ENCODE measurements at regions not wholly inside any gene's neighbourhood (a gene's known extent, or its start where the extent isn't known, plus 50 kb on each side); places are given as distances from the start of the nearest gene placed in this dataset.

DNA sequence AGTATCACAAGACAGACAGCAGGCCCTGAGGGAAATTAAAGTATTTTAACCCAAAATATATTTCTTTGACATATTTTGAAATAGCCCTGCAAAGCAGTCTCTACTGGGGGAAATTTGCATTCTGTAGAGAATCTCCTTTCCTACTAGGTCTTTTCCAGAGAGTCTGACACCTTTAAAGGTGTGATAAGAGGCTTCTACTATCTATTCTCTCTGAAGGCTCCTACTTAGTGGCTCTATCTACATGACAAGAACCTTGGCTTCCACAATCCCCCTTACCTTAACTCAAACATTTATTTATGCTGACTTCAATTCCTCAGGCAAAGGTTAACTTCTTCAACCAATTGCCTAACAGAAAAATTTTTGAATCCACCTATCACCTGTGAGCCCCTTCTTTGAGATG lies 174.6 kb upstream of the GALNT5 start (continued):
- TF ChIP-seq, protein P1, sequence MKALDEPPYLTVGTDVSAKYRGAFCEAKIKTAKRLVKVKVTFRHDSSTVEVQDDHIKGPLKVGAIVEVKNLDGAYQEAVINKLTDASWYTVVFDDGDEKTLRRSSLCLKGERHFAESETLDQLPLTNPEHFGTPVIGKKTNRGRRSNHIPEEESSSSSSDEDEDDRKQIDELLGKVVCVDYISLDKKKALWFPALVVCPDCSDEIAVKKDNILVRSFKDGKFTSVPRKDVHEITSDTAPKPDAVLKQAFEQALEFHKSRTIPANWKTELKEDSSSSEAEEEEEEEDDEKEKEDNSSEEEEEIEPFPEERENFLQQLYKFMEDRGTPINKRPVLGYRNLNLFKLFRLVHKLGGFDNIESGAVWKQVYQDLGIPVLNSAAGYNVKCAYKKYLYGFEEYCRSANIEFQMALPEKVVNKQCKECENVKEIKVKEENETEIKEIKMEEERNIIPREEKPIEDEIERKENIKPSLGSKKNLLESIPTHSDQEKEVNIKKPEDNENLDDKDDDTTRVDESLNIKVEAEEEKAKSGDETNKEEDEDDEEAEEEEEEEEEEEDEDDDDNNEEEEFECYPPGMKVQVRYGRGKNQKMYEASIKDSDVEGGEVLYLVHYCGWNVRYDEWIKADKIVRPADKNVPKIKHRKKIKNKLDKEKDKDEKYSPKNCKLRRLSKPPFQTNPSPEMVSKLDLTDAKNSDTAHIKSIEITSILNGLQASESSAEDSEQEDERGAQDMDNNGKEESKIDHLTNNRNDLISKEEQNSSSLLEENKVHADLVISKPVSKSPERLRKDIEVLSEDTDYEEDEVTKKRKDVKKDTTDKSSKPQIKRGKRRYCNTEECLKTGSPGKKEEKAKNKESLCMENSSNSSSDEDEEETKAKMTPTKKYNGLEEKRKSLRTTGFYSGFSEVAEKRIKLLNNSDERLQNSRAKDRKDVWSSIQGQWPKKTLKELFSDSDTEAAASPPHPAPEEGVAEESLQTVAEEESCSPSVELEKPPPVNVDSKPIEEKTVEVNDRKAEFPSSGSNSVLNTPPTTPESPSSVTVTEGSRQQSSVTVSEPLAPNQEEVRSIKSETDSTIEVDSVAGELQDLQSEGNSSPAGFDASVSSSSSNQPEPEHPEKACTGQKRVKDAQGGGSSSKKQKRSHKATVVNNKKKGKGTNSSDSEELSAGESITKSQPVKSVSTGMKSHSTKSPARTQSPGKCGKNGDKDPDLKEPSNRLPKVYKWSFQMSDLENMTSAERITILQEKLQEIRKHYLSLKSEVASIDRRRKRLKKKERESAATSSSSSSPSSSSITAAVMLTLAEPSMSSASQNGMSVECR (CRISPR knock-in tag; IDR thresholded peaks at IDR 0.05; ENCODE audit: borderline replicate concordance), result no peak
- TF ChIP-seq, protein P2, sequence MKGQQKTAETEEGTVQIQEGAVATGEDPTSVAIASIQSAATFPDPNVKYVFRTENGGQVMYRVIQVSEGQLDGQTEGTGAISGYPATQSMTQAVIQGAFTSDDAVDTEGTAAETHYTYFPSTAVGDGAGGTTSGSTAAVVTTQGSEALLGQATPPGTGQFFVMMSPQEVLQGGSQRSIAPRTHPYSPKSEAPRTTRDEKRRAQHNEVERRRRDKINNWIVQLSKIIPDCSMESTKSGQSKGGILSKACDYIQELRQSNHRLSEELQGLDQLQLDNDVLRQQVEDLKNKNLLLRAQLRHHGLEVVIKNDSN (CRISPR knock-in tag; IDR thresholded peaks at IDR 0.05), result no peak

DNA sequence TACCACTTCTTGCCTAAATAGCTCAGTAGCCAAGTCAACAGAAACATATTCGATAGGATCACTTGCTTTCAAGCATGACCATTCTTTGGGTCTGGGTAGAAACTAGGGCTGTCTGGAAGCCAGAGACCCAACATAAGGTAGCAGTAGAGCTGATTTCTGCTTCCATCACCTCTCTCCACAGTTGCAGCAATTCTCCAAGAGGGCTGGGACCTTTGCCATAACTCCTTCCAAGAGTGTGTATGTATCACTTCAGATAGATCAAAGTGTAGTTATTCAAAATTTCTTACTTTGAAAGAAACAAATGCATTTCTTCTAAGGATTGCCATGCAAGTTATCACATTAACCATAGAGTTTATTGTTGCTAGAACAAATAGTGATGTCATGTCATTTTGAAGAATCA lies 172.0 kb upstream of the GALNT5 start:
- H3K4me1 Mint-ChIP-seq, result peaks cover 7% of the 10 kb centered on the region
- no peak overlapping the region for H3K27ac Mint-ChIP-seq
- H3K36me3 Mint-ChIP-seq, result no peaks in the 10 kb centered on the region
- H3K9me3 Mint-ChIP-seq, result no peaks in the 10 kb centered on the region
- no peak for DNase-seq (ENCODE audit: low spot score)
- CTCF ChIA-PET, result no interaction called here
- ATAC-seq, result no peak
- TF ChIP-seq OVOL2 (CRISPR knock-in tag; IDR thresholded peaks at IDR 0.05; ENCODE audit: borderline replicate concordance) (no peak), GABPB1 (CRISPR knock-in tag; IDR thresholded peaks at IDR 0.05) (no peak), RELA (CRISPR knock-in tag; IDR thresholded peaks at IDR 0.05; ENCODE audit: borderline replicate concordance) (no peak), HMGA2 (CRISPR knock-in tag; IDR thresholded peaks at IDR 0.05) (no peak), ZNF317 (CRISPR knock-in tag; IDR thresholded peaks at IDR 0.05; ENCODE audit: borderline replicate concordance, low read depth) (no peak)
- TF ChIP-seq, protein P3, sequence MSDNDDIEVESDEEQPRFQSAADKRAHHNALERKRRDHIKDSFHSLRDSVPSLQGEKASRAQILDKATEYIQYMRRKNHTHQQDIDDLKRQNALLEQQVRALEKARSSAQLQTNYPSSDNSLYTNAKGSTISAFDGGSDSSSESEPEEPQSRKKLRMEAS (CRISPR knock-in tag; IDR thresholded peaks at IDR 0.05), result no peak
- TF ChIP-seq, protein P4, sequence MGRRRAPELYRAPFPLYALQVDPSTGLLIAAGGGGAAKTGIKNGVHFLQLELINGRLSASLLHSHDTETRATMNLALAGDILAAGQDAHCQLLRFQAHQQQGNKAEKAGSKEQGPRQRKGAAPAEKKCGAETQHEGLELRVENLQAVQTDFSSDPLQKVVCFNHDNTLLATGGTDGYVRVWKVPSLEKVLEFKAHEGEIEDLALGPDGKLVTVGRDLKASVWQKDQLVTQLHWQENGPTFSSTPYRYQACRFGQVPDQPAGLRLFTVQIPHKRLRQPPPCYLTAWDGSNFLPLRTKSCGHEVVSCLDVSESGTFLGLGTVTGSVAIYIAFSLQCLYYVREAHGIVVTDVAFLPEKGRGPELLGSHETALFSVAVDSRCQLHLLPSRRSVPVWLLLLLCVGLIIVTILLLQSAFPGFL (CRISPR knock-in tag; IDR thresholded peaks at IDR 0.05; ENCODE audit: borderline replicate concordance), result no peak
- no peak overlapping the region for H3K4me3 Mint-ChIP-seq
- POLR2A ChIA-PET, result no interaction called here
- H3K27me3 Mint-ChIP-seq (ENCODE audit: low read depth), result no peaks in the 10 kb centered on the region

DNA sequence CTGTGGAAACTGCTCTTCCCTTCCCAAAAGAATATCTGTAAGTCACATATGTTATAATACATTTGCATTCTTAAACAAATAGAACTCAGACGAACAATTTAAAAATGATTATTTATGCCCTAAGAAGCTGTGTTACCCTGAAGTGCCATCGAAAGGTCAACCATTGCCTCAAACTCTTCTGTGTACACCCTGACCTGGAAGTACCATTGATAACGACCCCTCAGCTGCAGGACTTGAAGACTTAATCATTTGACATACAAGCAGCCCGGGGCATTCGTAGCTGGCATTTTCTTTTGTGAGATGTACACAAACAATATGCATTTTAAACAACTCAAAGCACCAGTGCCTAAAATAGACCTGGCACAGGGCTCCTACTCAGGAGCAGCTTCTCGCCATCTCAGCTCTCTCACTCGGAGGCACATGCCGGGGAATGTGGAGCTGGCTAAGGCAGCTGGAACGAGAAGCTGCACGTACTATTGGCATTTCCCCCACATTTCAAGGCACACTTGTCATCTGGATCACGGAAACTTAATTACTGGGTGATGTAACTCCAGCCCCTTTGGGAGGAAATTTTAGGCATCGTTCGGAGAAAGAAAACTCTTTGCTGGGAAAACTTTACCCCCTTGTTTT lies 170.0 kb upstream of the GALNT5 start:
- CTCF ChIA-PET, result no interaction called here
- no peak for ATAC-seq
- Mint-ChIP-seq H3K36me3 (no peaks in the 10 kb centered on the region), H3K27me3 (ENCODE audit: low read depth) (no peaks in the 10 kb centered on the region), H3K27ac (no peak overlapping the region), H3K9me3 (no peaks in the 10 kb centered on the region), H3K4me1 (peaks cover 7% of the 10 kb centered on the region), H3K4me3 (no peak overlapping the region)
- POLR2A ChIA-PET, result no interaction called here
- DNase-seq (ENCODE audit: low spot score), result no peak
- TF ChIP-seq, protein P5, sequence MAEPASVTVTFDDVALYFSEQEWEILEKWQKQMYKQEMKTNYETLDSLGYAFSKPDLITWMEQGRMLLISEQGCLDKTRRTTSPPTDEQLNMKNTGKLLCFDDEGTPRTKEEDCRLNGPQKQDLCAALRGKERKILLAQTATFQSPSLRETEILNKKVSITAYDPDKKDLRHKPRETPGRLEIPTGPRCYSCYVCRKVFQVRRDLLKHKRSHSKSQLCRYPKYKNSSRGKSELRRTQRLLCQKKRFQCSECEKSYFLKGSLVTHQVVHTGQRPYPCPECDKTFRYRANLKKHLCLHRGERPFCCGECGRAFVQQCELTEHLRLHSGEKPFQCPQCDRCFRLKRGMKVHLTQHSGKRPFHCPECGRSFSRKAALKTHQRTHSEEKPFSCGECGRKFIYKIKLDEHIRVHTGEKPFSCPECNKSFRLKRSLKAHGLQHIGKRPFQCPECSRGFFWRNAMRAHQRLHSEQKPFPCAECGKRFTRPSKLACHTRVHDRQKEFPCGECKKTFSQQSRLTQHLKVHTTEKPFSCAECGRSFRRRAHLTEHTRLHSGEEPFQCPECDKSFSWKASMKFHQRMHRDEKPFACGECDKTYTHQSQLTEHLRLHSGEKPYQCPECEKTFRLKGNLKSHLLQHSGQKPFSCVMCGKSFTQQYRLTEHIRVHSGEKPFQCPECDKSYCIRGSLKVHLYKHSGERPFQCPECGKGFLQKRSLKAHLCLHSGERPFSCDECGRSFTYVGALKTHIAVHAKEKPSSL (CRISPR knock-in tag; conservative IDR thresholded peaks at IDR 0.05), result no peak
- TF ChIP-seq, protein P6, sequence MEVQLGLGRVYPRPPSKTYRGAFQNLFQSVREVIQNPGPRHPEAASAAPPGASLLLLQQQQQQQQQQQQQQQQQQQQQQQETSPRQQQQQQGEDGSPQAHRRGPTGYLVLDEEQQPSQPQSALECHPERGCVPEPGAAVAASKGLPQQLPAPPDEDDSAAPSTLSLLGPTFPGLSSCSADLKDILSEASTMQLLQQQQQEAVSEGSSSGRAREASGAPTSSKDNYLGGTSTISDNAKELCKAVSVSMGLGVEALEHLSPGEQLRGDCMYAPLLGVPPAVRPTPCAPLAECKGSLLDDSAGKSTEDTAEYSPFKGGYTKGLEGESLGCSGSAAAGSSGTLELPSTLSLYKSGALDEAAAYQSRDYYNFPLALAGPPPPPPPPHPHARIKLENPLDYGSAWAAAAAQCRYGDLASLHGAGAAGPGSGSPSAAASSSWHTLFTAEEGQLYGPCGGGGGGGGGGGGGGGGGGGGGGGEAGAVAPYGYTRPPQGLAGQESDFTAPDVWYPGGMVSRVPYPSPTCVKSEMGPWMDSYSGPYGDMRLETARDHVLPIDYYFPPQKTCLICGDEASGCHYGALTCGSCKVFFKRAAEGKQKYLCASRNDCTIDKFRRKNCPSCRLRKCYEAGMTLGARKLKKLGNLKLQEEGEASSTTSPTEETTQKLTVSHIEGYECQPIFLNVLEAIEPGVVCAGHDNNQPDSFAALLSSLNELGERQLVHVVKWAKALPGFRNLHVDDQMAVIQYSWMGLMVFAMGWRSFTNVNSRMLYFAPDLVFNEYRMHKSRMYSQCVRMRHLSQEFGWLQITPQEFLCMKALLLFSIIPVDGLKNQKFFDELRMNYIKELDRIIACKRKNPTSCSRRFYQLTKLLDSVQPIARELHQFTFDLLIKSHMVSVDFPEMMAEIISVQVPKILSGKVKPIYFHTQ (CRISPR knock-in tag; IDR thresholded peaks at IDR 0.05), result no peak
- TF ChIP-seq ZNF396 (CRISPR knock-in tag; IDR thresholded peaks at IDR 0.05; ENCODE audit: borderline replicate concordance), result no peak
- TF ChIP-seq, protein P7, sequence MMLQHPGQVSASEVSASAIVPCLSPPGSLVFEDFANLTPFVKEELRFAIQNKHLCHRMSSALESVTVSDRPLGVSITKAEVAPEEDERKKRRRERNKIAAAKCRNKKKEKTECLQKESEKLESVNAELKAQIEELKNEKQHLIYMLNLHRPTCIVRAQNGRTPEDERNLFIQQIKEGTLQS (CRISPR knock-in tag; conservative IDR thresholded peaks at IDR 0.05), result no peak
- TF ChIP-seq GABPB1 (CRISPR knock-in tag; IDR thresholded peaks at IDR 0.05), result no peak
- TF ChIP-seq, protein P8, sequence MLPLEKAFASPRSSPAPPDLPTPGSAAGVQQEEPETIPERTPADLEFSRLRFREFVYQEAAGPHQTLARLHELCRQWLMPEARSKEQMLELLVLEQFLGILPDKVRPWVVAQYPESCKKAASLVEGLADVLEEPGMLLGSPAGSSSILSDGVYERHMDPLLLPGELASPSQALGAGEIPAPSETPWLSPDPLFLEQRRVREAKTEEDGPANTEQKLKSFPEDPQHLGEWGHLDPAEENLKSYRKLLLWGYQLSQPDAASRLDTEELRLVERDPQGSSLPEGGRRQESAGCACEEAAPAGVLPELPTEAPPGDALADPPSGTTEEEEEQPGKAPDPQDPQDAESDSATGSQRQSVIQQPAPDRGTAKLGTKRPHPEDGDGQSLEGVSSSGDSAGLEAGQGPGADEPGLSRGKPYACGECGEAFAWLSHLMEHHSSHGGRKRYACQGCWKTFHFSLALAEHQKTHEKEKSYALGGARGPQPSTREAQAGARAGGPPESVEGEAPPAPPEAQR (CRISPR knock-in tag; IDR thresholded peaks at IDR 0.05), result no peak
- TF ChIP-seq, protein P9, sequence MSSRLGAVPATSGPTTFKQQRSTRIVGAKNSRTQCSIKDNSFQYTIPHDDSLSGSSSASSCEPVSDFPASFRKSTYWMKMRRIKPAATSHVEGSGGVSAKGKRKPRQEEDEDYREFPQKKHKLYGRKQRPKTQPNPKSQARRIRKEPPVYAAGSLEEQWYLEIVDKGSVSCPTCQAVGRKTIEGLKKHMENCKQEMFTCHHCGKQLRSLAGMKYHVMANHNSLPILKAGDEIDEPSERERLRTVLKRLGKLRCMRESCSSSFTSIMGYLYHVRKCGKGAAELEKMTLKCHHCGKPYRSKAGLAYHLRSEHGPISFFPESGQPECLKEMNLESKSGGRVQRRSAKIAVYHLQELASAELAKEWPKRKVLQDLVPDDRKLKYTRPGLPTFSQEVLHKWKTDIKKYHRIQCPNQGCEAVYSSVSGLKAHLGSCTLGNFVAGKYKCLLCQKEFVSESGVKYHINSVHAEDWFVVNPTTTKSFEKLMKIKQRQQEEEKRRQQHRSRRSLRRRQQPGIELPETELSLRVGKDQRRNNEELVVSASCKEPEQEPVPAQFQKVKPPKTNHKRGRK (CRISPR knock-in tag; IDR thresholded peaks at IDR 0.05; ENCODE audit: borderline replicate concordance), result no peak
